ENCODE measurements at regions not wholly inside any gene's neighbourhood (a gene's known extent, or its start where the extent isn't known, plus 50 kb on each side); places are given as distances from the start of the nearest gene placed in this dataset.

DNA sequence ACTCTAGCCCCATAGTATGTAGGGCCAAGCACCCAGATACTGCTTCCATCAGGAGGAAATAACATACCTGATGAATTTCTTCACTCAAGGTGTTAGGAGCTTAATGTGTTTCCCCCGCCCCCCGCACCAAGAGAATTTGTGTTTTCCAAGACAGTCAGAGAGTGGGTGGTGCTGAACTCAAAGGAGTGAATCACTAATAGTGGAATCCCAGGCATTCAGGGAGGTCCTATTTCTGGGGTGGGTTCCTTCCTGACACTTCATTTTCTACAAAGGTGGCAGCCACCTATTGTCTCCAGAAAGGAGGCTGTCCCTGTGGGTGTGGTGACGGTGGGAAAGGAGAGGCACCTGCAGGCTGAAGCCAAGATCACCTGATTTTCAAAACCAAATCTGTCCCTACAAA is 50.8 kb upstream of the ELF5 start:
- peak; percentile 33 for DNase-seq

DNA sequence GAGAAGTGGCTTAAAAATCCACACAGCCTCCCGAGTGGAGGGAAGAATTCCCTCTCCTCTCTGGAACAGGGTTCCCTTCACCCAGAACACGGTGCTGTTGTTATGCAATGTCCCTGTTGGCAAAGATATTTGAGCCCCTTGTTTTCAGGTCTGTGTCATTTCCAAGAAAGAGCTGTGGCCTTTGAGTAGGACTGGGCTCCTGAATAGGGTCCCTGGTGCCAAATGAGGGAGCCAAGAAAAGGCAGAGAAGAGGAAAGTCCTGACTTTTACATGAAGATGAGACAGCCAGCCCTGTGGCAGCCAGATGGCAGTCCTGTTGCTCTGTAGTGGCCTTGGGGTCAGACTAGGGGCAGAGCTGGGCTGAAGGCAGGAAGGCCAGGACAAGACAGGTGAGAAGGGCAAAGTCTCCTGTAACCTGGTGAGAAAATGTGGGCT is 51.2 kb upstream of the ELF5 start:
- DNase-seq = no peak

DNA sequence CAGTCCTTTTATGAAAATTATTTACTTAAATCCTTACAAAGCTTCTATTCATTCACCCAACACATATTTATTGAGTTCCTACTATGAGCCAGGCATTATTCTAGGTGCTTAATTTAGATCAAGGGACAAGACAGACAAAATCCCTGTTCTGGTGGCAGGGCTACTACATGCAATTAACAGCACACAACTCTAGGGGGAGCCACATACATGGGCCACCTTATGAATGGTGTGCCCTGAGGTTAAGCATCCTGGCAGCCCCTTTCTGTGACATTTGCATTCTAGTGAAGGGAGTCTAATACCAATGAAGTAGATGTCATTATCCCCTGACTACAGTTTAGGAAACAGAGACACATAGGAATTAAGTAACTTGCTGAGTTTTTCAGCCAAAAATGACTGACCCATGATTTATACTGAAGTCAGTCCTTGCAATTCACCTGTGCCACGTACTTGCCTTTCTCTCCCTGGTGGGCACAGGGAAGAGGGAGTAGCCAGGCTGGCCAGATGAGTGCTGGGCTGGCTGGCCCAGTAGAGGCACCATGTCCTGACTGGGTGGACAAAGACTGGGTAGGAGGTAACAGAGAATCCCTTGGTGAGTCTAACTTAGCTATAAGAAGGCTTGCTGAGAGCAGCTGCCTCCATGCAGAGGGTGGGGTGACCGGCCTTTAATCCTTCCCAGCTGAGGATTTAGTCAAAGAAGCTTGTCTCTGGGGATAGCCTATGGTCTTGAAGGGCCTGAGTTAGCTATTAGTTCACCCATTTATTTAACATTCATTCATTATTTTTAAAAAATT is 52.0 kb upstream of the ELF5 start:
- DNase-seq = no peak

DNA sequence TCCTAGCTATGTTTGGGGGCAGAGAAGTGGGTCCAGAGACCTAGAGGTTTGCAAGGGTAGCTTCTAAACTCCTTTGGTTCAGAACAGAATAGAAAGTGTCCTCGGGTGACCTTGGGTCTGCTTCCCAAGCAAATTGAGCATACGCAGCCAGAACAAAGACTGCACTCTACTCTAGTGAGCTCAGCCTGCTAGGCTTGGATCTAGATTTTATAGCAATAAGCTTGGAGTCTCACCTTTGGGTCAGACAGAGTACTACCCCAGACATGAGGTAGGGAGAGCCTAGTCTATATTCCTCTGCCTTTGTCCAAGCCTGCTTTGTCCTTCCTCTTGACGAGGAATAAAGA is 52.6 kb upstream of the ELF5 start:
- DNase-seq = no peak

DNA sequence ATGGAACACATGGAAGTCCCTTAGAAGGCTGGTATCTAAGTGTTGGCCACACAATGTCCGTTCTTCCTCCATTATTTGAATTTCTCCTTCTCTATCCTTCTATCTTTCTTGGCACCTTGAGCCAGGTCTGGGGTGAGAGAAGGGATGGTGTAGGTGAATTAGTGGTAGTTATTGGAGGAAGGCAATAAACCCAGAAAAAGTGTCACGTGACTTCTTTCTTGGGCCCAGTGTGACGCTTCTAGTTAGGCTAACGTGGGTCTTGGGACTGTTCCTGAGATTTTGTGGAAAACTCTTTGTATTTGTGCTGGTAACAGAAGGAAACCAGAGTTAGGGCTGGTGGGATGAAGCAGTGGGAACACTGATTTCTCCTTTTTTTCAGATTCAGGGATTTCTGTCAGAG is 53.1 kb upstream of the ELF5 start:
- no peak for DNase-seq

DNA sequence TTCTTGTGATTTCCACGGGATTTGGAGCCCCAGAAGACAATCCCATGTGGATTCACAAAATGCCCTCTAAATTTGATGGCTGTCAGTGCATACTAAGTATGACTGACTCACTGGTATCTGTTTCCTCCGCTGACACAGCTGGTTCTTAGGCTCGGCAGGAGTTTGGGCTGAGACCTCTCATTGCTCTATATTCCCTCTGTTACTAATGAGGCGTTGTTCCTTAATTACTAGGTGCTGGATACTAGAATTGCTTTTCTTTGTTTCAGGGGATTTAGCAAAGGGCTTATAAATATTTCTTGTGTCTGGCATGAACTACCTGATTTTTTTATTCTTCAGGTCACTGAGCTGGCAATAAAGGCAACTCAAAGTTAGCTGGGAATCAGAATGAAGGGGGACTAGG is 53.2 kb upstream of the EHF start:
- no peak for DNase-seq

DNA sequence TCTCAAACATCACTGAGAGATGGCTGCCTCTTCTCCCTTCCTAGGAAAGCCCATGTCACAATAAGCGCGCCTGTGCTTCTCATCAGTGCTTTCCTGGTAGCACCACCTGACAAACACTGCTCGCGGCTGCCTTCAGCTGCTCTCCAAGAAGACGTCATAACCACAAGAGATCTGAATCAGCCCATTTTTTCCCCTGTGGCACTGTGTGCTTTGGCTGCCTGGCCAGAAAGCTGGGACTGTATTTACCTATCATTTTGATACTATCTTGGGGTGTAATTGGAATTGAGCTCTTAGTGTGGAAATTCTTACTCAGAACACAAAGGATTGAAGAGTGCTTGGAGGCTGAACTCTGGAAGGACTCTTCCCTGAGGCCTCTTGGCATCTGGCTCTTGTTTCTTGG is 50.3 kb upstream of the EHF start:
- DNase-seq = no peak
